ENCODE measurements at regions not wholly inside any gene's neighbourhood (a gene's known extent, or its start where the extent isn't known, plus 50 kb on each side); places are given as distances from the start of the nearest gene placed in this dataset.

GRCh38 chr3:84538597-84538996 is 420.2 kb upstream of the CADM2 start:
- Histone ChIP-seq H3K36me3 (ENCODE audit: control insufficient read depth in 2 of 2, insufficient read depth in 2 of 2, low read length in 1 of 2) (no peaks in the 10 kb centered on the region), H3K4me2 (ENCODE audit: control insufficient read depth, insufficient read depth) (no peak overlapping the region), H2AFZ (ENCODE audit: control insufficient read depth, low read depth, low read length) (no peak overlapping the region), H3K9ac (ENCODE audit: control insufficient read depth, insufficient read depth, low read length) (no peak overlapping the region), H3K79me2 (ENCODE audit: control insufficient read depth, insufficient read depth, low read length) (no peaks in the 10 kb centered on the region), H4K20me1 (ENCODE audit: control insufficient read depth, insufficient read depth) (no peaks in the 10 kb centered on the region), H3K27ac (ENCODE audit: control insufficient read depth, insufficient read depth) (no peak overlapping the region), H3K27me3 (replicated peaks in 1 of 2; ENCODE audit: control insufficient read depth in 2 of 2, insufficient read depth in 2 of 2, low read length in 1 of 2) (no peaks in the 10 kb centered on the region), H3K9me3 (replicated peaks; ENCODE audit: control insufficient read depth, insufficient read depth, low read length) (no peaks in the 10 kb centered on the region), H3K4me3 (no peak overlapping the region), H3K4me1 (ENCODE audit: control insufficient read depth, insufficient read depth, low read length) (no peaks in the 10 kb centered on the region)
- RAD21 ChIA-PET (ENCODE audit: unreplicated experiment): no interaction called here
- SMC1A ChIA-PET (ENCODE audit: uncharacterized antibody, unreplicated experiment): no interaction called here
- ATAC-seq (no peak), FAIRE-seq (no peak), DNase-seq (ENCODE audit: low read depth, low spot score) (no peak)
- in situ Hi-C loops (cut with MboI) (no loop called here), intact Hi-C loops (cut with micrococcal nuclease; ENCODE audit: unreplicated experiment) (no loop called here)
- TF ChIP-seq SP1 (IDR thresholded peaks at IDR 0.05; ENCODE audit: low read depth, low read length): no peak
- no peak for TF ChIP-seq E2F4 (IDR thresholded peaks at IDR 0.05; ENCODE audit: low read depth, low read length)
- no peak for TF ChIP-seq IKZF2 (IDR thresholded peaks at IDR 0.05)
- no peak for TF ChIP-seq GABPA (IDR thresholded peaks at IDR 0.05; ENCODE audit: low read depth)
- TF ChIP-seq USF1 (IDR thresholded peaks at IDR 0.05; ENCODE audit: borderline replicate concordance, extremely low read length, insufficient read depth, low read depth, low read length): no peak
- no peak for TF ChIP-seq SMARCA5 (IDR thresholded peaks at IDR 0.05)
- no peak for TF ChIP-seq SKIL (IDR thresholded peaks at IDR 0.05; ENCODE audit: low read depth, poor library complexity, severe bottlenecking)
- no peak for TF ChIP-seq DPF2 (IDR thresholded peaks at IDR 0.05)
- TF ChIP-seq SPI1 (IDR thresholded peaks at IDR 0.05; ENCODE audit: borderline replicate concordance, insufficient read depth, low read depth, low read length): no peak
- TF ChIP-seq ZNF622 (IDR thresholded peaks at IDR 0.05): no peak
- no peak for TF ChIP-seq MEF2A (IDR thresholded peaks at IDR 0.05; ENCODE audit: insufficient read depth, low read depth, low read length)
- TF ChIP-seq SUPT20H (IDR thresholded peaks at IDR 0.05; ENCODE audit: borderline replicate concordance, control insufficient read depth, low read depth, low read length): no peak
- TF ChIP-seq IRF3 (IDR thresholded peaks at IDR 0.05): no peak
- no peak for TF ChIP-seq CHD1 (IDR thresholded peaks at IDR 0.05; ENCODE audit: low read depth, low read length)
- TF ChIP-seq KLF5 (IDR thresholded peaks at IDR 0.05; ENCODE audit: partially characterized antibody): no peak
- TF ChIP-seq TCF3 (IDR thresholded peaks at IDR 0.05; ENCODE audit: borderline replicate concordance, insufficient read depth, low read depth, low read length): no peak
- CTCF ChIA-PET: no interaction called here
- POLR2A ChIA-PET: no interaction called here
- no TSS peak for BruUV-seq (replicated peaks)
